HL-60 (cell line): ENCODE measurements at regions not wholly inside any gene's neighbourhood (a gene's known extent, or its start where the extent isn't known, plus 50 kb on each side); places are given as distances from the start of the nearest gene placed in this dataset.

ENCODE experiments used
- DNase-seq, 2 experiments: peaks; one replicate each; pipeline ENCODE4 v3.0.0-alpha.2; 2010 to 2020; ENCODE audit warnings: low read depth in 1 of 2, low spot score in 1 of 2
- H3K27ac ChIP-seq: fragments of 250-450 bp; sonication (Bioruptor Pico); replicated peaks from 2 replicates; pipeline ENCODE4 v1.5.1; 2020; ENCODE audit warnings: mild to moderate bottlenecking, moderate library complexity
- H3K27me3 ChIP-seq: fragments of 250-450 bp; sonication (Bioruptor Pico); 2 replicates; pipeline ENCODE4 v1.5.1; 2021; ENCODE audit warnings: mild to moderate bottlenecking, moderate library complexity; ENCODE audit not compliant: insufficient read depth, poor library complexity, severe bottlenecking
- H3K4me3 ChIP-seq: replicated peaks from 2 replicates; pipeline ENCODE4 v1.5.1; 2011; ENCODE audit warnings: mild to moderate bottlenecking, control low read depth, low read length; ENCODE audit not compliant: insufficient read depth
- GABPA ChIP-seq: IDR thresholded peaks from 2 replicates; pipeline ENCODE4 v1.6.1; 2012; ENCODE audit warnings: low read depth
- POLR2AphosphoS5 ChIP-seq: IDR thresholded peaks from 2 replicates; pipeline ENCODE4 v1.6.1; 2012; ENCODE audit warnings: low read depth
- SPI1 ChIP-seq: IDR thresholded peaks from 2 replicates; pipeline ENCODE4 v1.6.1; 2012; ENCODE audit warnings: low read depth, mild to moderate bottlenecking, borderline replicate concordance
- TF ChIP-seq, protein P1 (sequence below): IDR thresholded peaks from one replicate; pipeline ENCODE4 v1.5.1; 2011; ENCODE audit warnings: low read length, control low read depth, inconsistent platforms; ENCODE audit not compliant: insufficient read depth
- TF ChIP-seq, protein P2 (sequence below): IDR thresholded peaks from 2 replicates; pipeline ENCODE4 v1.6.1; 2012; ENCODE audit warnings: low read depth; ENCODE audit not compliant: insufficient replicate concordance

DNA sequence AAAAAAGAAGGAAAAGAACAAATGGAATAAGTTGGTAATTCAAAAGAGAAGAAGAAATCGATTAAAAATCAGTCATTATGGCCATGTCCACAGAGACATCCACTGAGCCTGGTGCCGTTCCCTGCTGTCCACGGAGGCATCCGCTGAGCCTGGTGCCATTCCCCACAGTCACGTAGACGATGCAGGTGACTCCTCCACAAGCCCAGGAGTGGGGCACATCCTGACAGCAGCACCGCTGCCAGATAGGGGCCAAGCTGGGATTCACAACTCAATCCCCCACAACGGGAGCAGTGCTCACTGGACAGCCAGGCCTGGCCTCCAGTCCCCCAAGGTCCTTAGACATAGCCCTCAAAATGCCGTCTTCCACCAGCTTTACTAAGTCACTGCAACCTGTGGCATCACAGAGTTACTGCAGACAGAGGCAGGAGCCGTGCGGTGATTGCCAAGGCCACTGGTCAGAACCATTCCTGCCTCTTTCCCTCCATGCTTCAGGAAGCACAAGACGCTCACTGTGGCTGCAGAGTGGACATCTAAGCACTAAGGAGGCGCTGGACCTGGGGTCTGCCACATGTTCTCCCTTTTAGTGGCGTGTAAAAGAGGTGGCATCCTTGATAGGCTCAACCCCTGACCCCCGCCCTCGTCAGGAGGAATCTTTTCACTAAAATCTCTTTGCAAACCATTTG is 131.5 kb upstream of the SPACA7 start:
- peaks cover 6% of the 10 kb centered on the region for H3K27me3 ChIP-seq
- H3K4me3 ChIP-seq, result no peak overlapping the region
- DNase-seq, result no peak
- H3K27ac ChIP-seq, result no peak overlapping the region
- TF ChIP-seq GABPA (no peak), POLR2AphosphoS5 (no peak)
- TF ChIP-seq, protein P1, sequence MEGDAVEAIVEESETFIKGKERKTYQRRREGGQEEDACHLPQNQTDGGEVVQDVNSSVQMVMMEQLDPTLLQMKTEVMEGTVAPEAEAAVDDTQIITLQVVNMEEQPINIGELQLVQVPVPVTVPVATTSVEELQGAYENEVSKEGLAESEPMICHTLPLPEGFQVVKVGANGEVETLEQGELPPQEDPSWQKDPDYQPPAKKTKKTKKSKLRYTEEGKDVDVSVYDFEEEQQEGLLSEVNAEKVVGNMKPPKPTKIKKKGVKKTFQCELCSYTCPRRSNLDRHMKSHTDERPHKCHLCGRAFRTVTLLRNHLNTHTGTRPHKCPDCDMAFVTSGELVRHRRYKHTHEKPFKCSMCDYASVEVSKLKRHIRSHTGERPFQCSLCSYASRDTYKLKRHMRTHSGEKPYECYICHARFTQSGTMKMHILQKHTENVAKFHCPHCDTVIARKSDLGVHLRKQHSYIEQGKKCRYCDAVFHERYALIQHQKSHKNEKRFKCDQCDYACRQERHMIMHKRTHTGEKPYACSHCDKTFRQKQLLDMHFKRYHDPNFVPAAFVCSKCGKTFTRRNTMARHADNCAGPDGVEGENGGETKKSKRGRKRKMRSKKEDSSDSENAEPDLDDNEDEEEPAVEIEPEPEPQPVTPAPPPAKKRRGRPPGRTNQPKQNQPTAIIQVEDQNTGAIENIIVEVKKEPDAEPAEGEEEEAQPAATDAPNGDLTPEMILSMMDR, result no peak
- TF ChIP-seq, protein P2, sequence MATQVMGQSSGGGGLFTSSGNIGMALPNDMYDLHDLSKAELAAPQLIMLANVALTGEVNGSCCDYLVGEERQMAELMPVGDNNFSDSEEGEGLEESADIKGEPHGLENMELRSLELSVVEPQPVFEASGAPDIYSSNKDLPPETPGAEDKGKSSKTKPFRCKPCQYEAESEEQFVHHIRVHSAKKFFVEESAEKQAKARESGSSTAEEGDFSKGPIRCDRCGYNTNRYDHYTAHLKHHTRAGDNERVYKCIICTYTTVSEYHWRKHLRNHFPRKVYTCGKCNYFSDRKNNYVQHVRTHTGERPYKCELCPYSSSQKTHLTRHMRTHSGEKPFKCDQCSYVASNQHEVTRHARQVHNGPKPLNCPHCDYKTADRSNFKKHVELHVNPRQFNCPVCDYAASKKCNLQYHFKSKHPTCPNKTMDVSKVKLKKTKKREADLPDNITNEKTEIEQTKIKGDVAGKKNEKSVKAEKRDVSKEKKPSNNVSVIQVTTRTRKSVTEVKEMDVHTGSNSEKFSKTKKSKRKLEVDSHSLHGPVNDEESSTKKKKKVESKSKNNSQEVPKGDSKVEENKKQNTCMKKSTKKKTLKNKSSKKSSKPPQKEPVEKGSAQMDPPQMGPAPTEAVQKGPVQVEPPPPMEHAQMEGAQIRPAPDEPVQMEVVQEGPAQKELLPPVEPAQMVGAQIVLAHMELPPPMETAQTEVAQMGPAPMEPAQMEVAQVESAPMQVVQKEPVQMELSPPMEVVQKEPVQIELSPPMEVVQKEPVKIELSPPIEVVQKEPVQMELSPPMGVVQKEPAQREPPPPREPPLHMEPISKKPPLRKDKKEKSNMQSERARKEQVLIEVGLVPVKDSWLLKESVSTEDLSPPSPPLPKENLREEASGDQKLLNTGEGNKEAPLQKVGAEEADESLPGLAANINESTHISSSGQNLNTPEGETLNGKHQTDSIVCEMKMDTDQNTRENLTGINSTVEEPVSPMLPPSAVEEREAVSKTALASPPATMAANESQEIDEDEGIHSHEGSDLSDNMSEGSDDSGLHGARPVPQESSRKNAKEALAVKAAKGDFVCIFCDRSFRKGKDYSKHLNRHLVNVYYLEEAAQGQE, result no peak

DNA sequence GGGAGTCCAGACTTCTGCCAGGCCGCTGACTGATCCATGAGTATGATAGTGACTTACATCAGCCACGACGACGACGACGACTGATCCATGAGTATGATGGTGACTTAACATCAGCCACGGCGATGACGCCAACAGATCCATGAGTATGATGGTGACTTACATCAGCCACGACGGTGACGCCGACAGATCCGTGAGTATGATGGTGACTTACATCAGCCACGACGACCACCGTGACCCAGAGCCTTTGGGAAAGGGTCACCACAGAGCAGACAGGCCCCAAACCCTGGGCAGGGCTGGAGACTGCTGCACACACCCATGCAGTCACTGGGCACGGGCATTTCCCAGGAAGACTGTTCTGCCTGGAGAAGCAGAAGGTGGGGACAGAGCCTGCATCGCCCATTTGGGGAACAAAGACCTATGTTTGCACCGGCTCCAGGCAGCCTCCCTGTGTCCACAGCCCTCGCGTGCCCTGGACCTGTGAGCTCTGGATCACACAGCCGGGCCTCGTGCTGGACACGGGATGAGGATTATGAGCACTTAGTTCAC is 130.9 kb upstream of the SPACA7 start:
- no peak overlapping the region for H3K4me3 ChIP-seq
- H3K27ac ChIP-seq, result no peak overlapping the region
- H3K27me3 ChIP-seq, result peaks cover 6% of the 10 kb centered on the region
- DNase-seq, result no peak
- no peak for TF ChIP-seq POLR2AphosphoS5
- TF ChIP-seq SPI1, result no peak
- TF ChIP-seq, protein P2, result no peak
- TF ChIP-seq, protein P1, result no peak
- TF ChIP-seq GABPA, result no peak

DNA sequence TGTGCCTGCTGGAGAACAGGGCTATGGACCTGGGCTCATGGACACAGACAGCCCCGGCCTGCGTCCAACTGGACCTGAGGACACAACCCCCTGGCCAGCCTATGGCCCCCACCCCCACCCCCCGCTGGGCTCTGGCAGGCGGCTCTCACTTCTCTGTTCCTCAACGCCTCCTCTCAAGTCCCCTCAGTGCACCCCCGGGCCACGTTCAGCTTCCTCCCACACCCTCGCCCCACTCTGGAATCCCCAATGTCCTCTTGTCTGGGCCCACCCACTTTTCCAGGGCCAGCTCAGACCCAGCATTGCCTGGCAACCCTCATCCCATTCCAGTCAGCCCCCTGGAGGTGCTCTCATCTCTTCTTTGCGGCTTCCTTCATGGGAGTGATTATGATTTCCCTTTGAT is 130.2 kb upstream of the SPACA7 start:
- peaks cover 6% of the 10 kb centered on the region for H3K27me3 ChIP-seq
- TF ChIP-seq POLR2AphosphoS5 (no peak), SPI1 (no peak), GABPA (no peak)
- TF ChIP-seq, protein P1, result no peak
- DNase-seq, result no peak

More for the DNA sequence above, 130.2 kb upstream of the SPACA7 start:
- Histone ChIP-seq H3K27ac (no peak overlapping the region), H3K4me3 (no peak overlapping the region)
